NT2/D1 (cell line): ENCODE measurements at regions not wholly inside any gene's neighbourhood (a gene's known extent, or its start where the extent isn't known, plus 50 kb on each side); places are given as distances from the start of the nearest gene placed in this dataset.

ENCODE experiments used
- SUZ12 ChIP-seq: IDR thresholded peaks from 2 replicates; pipeline ENCODE4 v1.6.1; 2011; ENCODE audit not compliant: insufficient read length, insufficient read depth; ENCODE audit errors: extremely low read depth
- YY1 ChIP-seq: IDR thresholded peaks from 2 replicates; pipeline ENCODE4 v1.6.1; 2011; ENCODE audit not compliant: insufficient read length, insufficient read depth
- ZNF274 ChIP-seq: IDR thresholded peaks from 2 replicates; pipeline ENCODE4 v1.6.1; 2011; ENCODE audit warnings: mild to moderate bottlenecking, low read depth, low read length

DNA sequence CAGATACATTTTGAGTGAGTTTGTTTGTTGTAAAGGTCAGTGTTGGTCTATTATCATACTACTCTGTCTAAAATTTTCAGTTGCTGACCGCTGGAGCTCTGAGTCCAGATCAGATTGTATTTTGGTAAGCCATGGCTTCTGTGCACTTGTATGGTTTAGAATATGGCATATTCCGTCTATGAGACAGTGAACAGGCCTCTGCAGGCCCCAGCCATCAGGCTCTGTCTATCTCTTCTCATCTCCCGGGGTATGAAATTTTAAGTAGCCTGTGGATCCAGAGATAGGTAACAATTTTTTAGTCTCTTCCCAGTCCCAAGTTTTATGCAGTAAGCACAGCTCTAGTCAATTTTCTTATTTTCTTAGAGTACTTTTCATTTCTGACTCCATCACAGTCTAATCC, 1929.1 kb upstream of the SEL1L start:
- no peak for TF ChIP-seq YY1
- TF ChIP-seq ZNF274: no peak
- no peak for TF ChIP-seq SUZ12
